IMR-90 (cell line): ENCODE measurements at regions not wholly inside any gene's neighbourhood (a gene's known extent, or its start where the extent isn't known, plus 50 kb on each side); places are given as distances from the start of the nearest gene placed in this dataset.

Source experiments
- ATAC-seq: fragments of 200-7000 bp; cut with Tn5 transposase; 2 replicates; pipeline ENCODE4 v1.9.1; 2020; ENCODE audit warnings: low read depth, mild to moderate bottlenecking, moderate library complexity
- BruUV-seq: library from RNA; stranded (reverse); fragments of 400-500 nt; replicated peaks from 2 replicates; lab custom pipeline; 2021; lab: Mats Ljungman, UMichigan
- CTCF ChIA-PET: fragments of 300-600 bp; formaldehyde crosslinking; extraction: SDS; loops from one replicate; lab custom pipeline; 2021; ENCODE audit warnings: antibody characterized with exemption; lab: Yijun Ruan, JAX
- POLR2A ChIA-PET: fragments of 300-600 bp; sonication (Branson Sonifier 250); formaldehyde crosslinking; loops from one replicate; lab custom pipeline; 2022; ENCODE audit warnings: antibody characterized with exemption; ENCODE audit not compliant: unreplicated experiment; lab: Charles Lee
- DNase-seq: peaks from one replicate; pipeline ENCODE4 v3.0.0; 2013
- H2AFZ ChIP-seq: replicated peaks from 2 replicates; pipeline ENCODE3; 2013; ENCODE audit warnings: low read length, mild to moderate bottlenecking; ENCODE audit not compliant: poor library complexity
- H2AK5ac ChIP-seq: 2 replicates; pipeline ENCODE4 v1.6.1; 2013; ENCODE audit warnings: low read depth, low read length, inconsistent platforms
- H2AK9ac ChIP-seq: replicated peaks from 2 replicates; pipeline ENCODE3; 2013; ENCODE audit warnings: mild to moderate bottlenecking, low read depth, low read length, moderate library complexity; ENCODE audit not compliant: poor library complexity
- H2BK120ac ChIP-seq: 2 replicates; pipeline ENCODE4 v1.6.1; 2013; ENCODE audit warnings: low read depth, low read length, inconsistent platforms
- H2BK15ac ChIP-seq: 3 replicates; pipeline ENCODE4 v1.6.1; 2013; ENCODE audit warnings: low read depth, low read length, inconsistent platforms
- H2BK20ac ChIP-seq: 2 replicates; pipeline ENCODE4 v1.6.1; 2013; ENCODE audit warnings: low read depth, mild to moderate bottlenecking, inconsistent platforms, low read length, moderate library complexity
- H2BK5ac ChIP-seq: 2 replicates; pipeline ENCODE4 v1.6.1; 2013; ENCODE audit warnings: mild to moderate bottlenecking, low read depth, low read length, inconsistent platforms; ENCODE audit not compliant: poor library complexity, severe bottlenecking
- H3K14ac ChIP-seq: replicated peaks from 2 replicates; pipeline ENCODE4 v1.6.1; 2013; ENCODE audit warnings: low read depth, low read length, inconsistent platforms
- H3K18ac ChIP-seq: 2 replicates; pipeline ENCODE4 v1.6.1; 2013; ENCODE audit warnings: low read depth, low read length, control low read depth
- H3K23ac ChIP-seq: 2 replicates; pipeline ENCODE4 v1.6.1; 2013; ENCODE audit warnings: low read depth, low read length, inconsistent platforms
- H3K27ac ChIP-seq: 2 replicates; pipeline ENCODE4 v1.5.1; 2013; ENCODE audit warnings: mild to moderate bottlenecking, control low read depth, low read length; ENCODE audit not compliant: insufficient read depth
- H3K27me3 ChIP-seq: 2 replicates; pipeline ENCODE4 v1.6.1; 2013; ENCODE audit warnings: low read length; ENCODE audit not compliant: control insufficient read depth, insufficient read depth
- H3K36me3 ChIP-seq: 2 replicates; pipeline ENCODE4 v1.6.1; 2013; ENCODE audit warnings: low read length, mixed read lengths; ENCODE audit not compliant: control insufficient read depth, insufficient read depth
- H3K4ac ChIP-seq: 2 replicates; pipeline ENCODE4 v1.6.1; 2013; ENCODE audit warnings: low read depth, low read length, inconsistent platforms
- H3K4me1 ChIP-seq: 2 replicates; pipeline ENCODE4 v1.6.1; 2013; ENCODE audit warnings: low read length, mixed read lengths; ENCODE audit not compliant: control insufficient read depth, insufficient read depth
- H3K4me2 ChIP-seq: 2 replicates; pipeline ENCODE4 v1.6.1; 2013; ENCODE audit warnings: low read depth, mild to moderate bottlenecking, control low read depth, low read length, moderate library complexity
- H3K4me3 ChIP-seq: 2 replicates; pipeline ENCODE4 v1.5.1; 2013; ENCODE audit warnings: low read depth, mild to moderate bottlenecking, control low read depth, low read length, moderate library complexity; ENCODE audit not compliant: insufficient read depth
- H3K56ac ChIP-seq: 2 replicates; pipeline ENCODE4 v1.6.1; 2013; ENCODE audit warnings: low read length, inconsistent platforms; ENCODE audit not compliant: insufficient read depth; ENCODE audit errors: extremely low read depth
- H3K79me1 ChIP-seq, 2 experiments: 2 replicates each; pipeline ENCODE4 v1.6.1; 2013; ENCODE audit warnings: low read length in 2 of 2, inconsistent platforms in 1 of 2, low read depth in 1 of 2
- H3K9ac ChIP-seq: 2 replicates; pipeline ENCODE4 v1.6.1; 2013; ENCODE audit warnings: low read depth, low read length, control low read depth
- H3K9me1 ChIP-seq: 2 replicates; pipeline ENCODE4 v1.6.1; 2013; ENCODE audit warnings: low read length, inconsistent platforms; ENCODE audit not compliant: insufficient read depth
- H3K9me3 ChIP-seq: 2 replicates; pipeline ENCODE4 v1.6.1; 2013; ENCODE audit warnings: low read length; ENCODE audit not compliant: control insufficient read depth, insufficient read depth
- H4K20me1 ChIP-seq: 2 replicates; pipeline ENCODE4 v1.6.1; 2013; ENCODE audit warnings: low read length, inconsistent platforms; ENCODE audit not compliant: insufficient read depth
- H4K5ac ChIP-seq: 2 replicates; pipeline ENCODE4 v1.6.1; 2013; ENCODE audit warnings: mild to moderate bottlenecking, low read depth, low read length, control low read depth
- H4K8ac ChIP-seq, 2 experiments: 2 replicates each; pipeline ENCODE4 v1.6.1; 2013; ENCODE audit warnings: low read depth in 2 of 2, low read length in 2 of 2, control low read depth in 1 of 2, inconsistent platforms in 1 of 2
- H4K91ac ChIP-seq: 2 replicates; pipeline ENCODE4 v1.6.1; 2013; ENCODE audit warnings: low read depth, low read length, inconsistent platforms; ENCODE audit not compliant: insufficient read depth
- BHLHE40 ChIP-seq: fragments of 150-350 bp; IDR thresholded peaks from 2 replicates; pipeline ENCODE4 v1.6.1; 2016; ENCODE audit warnings: mild to moderate bottlenecking, low read depth, low read length
- CEBPB ChIP-seq: IDR thresholded peaks from 2 replicates; pipeline ENCODE4 v1.6.1; 2012; ENCODE audit warnings: low read depth, low read length, improper control_type of control experiment
- CHD1 ChIP-seq: IDR thresholded peaks from 2 replicates; pipeline ENCODE4 v1.6.1; 2012; ENCODE audit warnings: low read depth, low read length, improper control_type of control experiment
- CTCF ChIP-seq: conservative IDR thresholded peaks from 2 replicates; pipeline ENCODE4 v1.5.1; 2012; ENCODE audit warnings: mild to moderate bottlenecking, low read depth, low read length, improper control_type of control experiment
- ELK1 ChIP-seq: fragments of 150-350 bp; IDR thresholded peaks from 2 replicates; pipeline ENCODE4 v1.6.1; 2016; ENCODE audit warnings: low read depth, mild to moderate bottlenecking, low read length, moderate library complexity, borderline replicate concordance
- FOS ChIP-seq: fragments of 150-350 bp; IDR thresholded peaks from 2 replicates; pipeline ENCODE4 v1.6.1; 2016; ENCODE audit warnings: low read depth, low read length
- MAFK ChIP-seq: IDR thresholded peaks from 2 replicates; pipeline ENCODE4 v1.6.1; 2012; ENCODE audit warnings: low read depth, low read length, improper control_type of control experiment
- MXI1 ChIP-seq: IDR thresholded peaks from 2 replicates; pipeline ENCODE4 v1.6.1; 2012; ENCODE audit warnings: low read depth, mild to moderate bottlenecking, low read length, moderate library complexity, borderline replicate concordance
- POLR2A ChIP-seq: IDR thresholded peaks from 2 replicates; pipeline ENCODE4 v1.6.1; 2012; ENCODE audit warnings: mild to moderate bottlenecking, low read depth, low read length
- RAD21 ChIP-seq: IDR thresholded peaks from 2 replicates; pipeline ENCODE4 v1.6.1; 2012; ENCODE audit warnings: low read length, improper control_type of control experiment
- RCOR1 ChIP-seq: IDR thresholded peaks from 2 replicates; pipeline ENCODE4 v1.6.1; 2012; ENCODE audit warnings: mild to moderate bottlenecking, low read length, improper control_type of control experiment; ENCODE audit not compliant: insufficient replicate concordance
- RFX5 ChIP-seq: IDR thresholded peaks from 2 replicates; pipeline ENCODE4 v1.8.0; 2012; ENCODE audit warnings: low read depth, mild to moderate bottlenecking, low read length, moderate library complexity
- SMC3 ChIP-seq: fragments of 150-350 bp; IDR thresholded peaks from 2 replicates; pipeline ENCODE4 v1.6.1; 2016; ENCODE audit warnings: low read depth, mild to moderate bottlenecking, antibody characterized with exemption, low read length, moderate library complexity
- USF2 ChIP-seq: fragments of 150-350 bp; IDR thresholded peaks from 2 replicates; pipeline ENCODE4 v1.6.1; 2017; ENCODE audit warnings: mild to moderate bottlenecking, antibody characterized with exemption, low read length, low read depth
- WGBS, 2 experiments: methylation state at CpG; one replicate each; pipeline versions ENCODE4 v1.1.5 to v1.1.7; 2013; ENCODE audit warnings: missing lambda C conversion rate in 2 of 2; ENCODE audit not compliant: insufficient read length in 1 of 2; ENCODE audit errors: extremely low coverage in 2 of 2; 5-methylcytosine and 5-hydroxymethylcytosine counted together
- dilution Hi-C: fragments of 300-500 bp; cut with HindIII; formaldehyde crosslinking; loops from one replicate; pipeline ENCODE4 v1.14.3; 2018; ENCODE audit warnings: low sequenced_read_pairs; ENCODE audit not compliant: unreplicated experiment
- in situ Hi-C: fragments of 300-500 bp; cut with MboI; formaldehyde crosslinking; loops from 3 replicates; pipeline ENCODE4 v1.14.3; 2019; ENCODE audit warnings: low sequenced_read_pairs, inconsistent platforms, mixed read lengths
- intact Hi-C: fragments of 100-400 bp; cut with micrococcal nuclease; formaldehyde crosslinking; loops from 2 replicates; pipeline ENCODE4 v1.10.0; 2022

DNA sequence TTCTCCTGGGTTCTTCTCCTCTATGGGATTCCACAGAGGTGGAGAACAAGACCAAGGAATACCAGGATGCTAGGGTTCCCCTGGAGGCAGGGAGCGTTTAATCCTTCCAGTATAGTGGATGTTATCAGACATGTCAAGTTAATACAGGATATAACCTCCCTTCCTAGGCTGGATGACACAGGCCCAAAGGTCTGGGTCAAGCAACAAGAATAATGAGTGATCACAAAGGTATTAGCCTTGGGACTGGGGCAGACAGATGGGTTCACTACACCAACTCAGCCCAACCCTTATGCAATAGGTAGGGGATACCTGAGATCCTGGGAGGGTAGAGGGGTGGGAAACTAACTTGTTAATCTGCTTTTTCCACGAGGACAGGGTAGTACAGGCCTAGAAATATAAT, 690.3 kb downstream of the HTR1B start:
- Histone ChIP-seq H2BK15ac (no peak overlapping the region), H3K18ac (no peak overlapping the region), H4K20me1 (no peaks in the 10 kb centered on the region), H3K56ac (no peak overlapping the region), H4K8ac (no peak overlapping the region), H2AK5ac (no peak overlapping the region), H3K4me2 (no peak overlapping the region), H3K4me1 (no peaks in the 10 kb centered on the region), H3K23ac (no peak overlapping the region), H3K79me1 (no peaks in the 10 kb centered on the region), H3K27me3 (no peaks in the 10 kb centered on the region), H3K4ac (no peak overlapping the region), H3K9me3 (peaks cover 8% of the 10 kb centered on the region), H3K9ac (no peak overlapping the region), H3K14ac (no peak overlapping the region), H3K9me1 (no peaks in the 10 kb centered on the region), H2BK20ac (no peak overlapping the region), H3K36me3 (no peaks in the 10 kb centered on the region), H2AK9ac (no peak overlapping the region), H2AFZ (no peak overlapping the region), H4K91ac (no peak overlapping the region), H3K4me3 (no peak overlapping the region), H4K5ac (no peak overlapping the region), H2BK120ac (no peak overlapping the region), H3K27ac (no peak overlapping the region), H2BK5ac (no peak overlapping the region)
- ChIA-PET POLR2A (no interaction called here), CTCF (no interaction called here)
- BruUV-seq: no TSS peak
- DNase-seq (no peak), ATAC-seq (no peak)
- intact Hi-C loops: no loop called here
- TF ChIP-seq RCOR1 (no peak), RAD21 (no peak), ELK1 (no peak), MAFK (no peak), POLR2A (no peak), CTCF (no peak), CEBPB (no peak), SMC3 (no peak), USF2 (no peak), RFX5 (no peak), CHD1 (no peak), MXI1 (no peak), FOS (no peak), BHLHE40 (no peak)
- WGBS, 2 experiments: no CpG with 5 or more reads among the region's 2 CpGs
- dilution Hi-C loops: no loop called here
- in situ Hi-C loops: no loop called here
